ENCODE measurements at regions not wholly inside any gene's neighbourhood (a gene's known extent, or its start where the extent isn't known, plus 50 kb on each side); places are given as distances from the start of the nearest gene placed in this dataset.

DNA sequence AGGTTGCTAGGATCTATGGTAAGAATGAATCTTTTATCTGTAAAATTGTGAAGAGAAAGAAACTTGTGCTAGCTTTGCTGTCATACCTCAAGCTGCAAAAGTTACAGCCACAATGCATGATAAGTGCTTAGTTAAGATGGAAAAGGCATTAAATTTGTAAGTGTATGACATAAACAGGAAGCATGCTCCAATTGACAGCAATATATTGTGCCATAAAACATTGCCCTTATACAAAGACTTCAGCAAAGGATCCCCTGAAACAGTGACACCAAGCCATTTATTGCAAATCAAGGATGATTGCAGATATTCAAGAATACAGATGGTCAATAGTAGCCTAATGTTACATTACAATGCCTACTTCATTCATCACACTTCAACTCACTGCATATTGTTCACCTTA, 283.1 kb downstream of the CPS1 start:
- no peaks in the 10 kb centered on the region for H3K79me2 ChIP-seq (ENCODE audit: insufficient read depth, low read length)
- no peak overlapping the region for H3K4me3 ChIP-seq (ENCODE audit: insufficient read depth, low read length)
- no peak overlapping the region for H2AFZ ChIP-seq (ENCODE audit: low read length)
- no peak for DNase-seq (ENCODE audit: insufficient read length, low spot score, missing footprints)
- H3K9me3 ChIP-seq (ENCODE audit: low read depth, low read length): peaks cover 2% of the 10 kb centered on the region
- TF ChIP-seq, protein P1, sequence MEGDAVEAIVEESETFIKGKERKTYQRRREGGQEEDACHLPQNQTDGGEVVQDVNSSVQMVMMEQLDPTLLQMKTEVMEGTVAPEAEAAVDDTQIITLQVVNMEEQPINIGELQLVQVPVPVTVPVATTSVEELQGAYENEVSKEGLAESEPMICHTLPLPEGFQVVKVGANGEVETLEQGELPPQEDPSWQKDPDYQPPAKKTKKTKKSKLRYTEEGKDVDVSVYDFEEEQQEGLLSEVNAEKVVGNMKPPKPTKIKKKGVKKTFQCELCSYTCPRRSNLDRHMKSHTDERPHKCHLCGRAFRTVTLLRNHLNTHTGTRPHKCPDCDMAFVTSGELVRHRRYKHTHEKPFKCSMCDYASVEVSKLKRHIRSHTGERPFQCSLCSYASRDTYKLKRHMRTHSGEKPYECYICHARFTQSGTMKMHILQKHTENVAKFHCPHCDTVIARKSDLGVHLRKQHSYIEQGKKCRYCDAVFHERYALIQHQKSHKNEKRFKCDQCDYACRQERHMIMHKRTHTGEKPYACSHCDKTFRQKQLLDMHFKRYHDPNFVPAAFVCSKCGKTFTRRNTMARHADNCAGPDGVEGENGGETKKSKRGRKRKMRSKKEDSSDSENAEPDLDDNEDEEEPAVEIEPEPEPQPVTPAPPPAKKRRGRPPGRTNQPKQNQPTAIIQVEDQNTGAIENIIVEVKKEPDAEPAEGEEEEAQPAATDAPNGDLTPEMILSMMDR (IDR thresholded peaks at IDR 0.05; ENCODE audit: extremely low read depth, low read depth, low read length): no peak
- H4K20me1 ChIP-seq (ENCODE audit: insufficient read depth, low read length): no peaks in the 10 kb centered on the region
- H3K4me1 ChIP-seq (ENCODE audit: insufficient read depth, low read length): no peaks in the 10 kb centered on the region
- H3K36me3 ChIP-seq (ENCODE audit: insufficient read depth, low read length): no peaks in the 10 kb centered on the region
- H3K27ac ChIP-seq (ENCODE audit: low read depth, low read length): no peak overlapping the region
- H3K4me2 ChIP-seq (ENCODE audit: insufficient read depth, low read length): no peak overlapping the region
- no peaks in the 10 kb centered on the region for H3K27me3 ChIP-seq (ENCODE audit: insufficient read depth, low read length)

DNA sequence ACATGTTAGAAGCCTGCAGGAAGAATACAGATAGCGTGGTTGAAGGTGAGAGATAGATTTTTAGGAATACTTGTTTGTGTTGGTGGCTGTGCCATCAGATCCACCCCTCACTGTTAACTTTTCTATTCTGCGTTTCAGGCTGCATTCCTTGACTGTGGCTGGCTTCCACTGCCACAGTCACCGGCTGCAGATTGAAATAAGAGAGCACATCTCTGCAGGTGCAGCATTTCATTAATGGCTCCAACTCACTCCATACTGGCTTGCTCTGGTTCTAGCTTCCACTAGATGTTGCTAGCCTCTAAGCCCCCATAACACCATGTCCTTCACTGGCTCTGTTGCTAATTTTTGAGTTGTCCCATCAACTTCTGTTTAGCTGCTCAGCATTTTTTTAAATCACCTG, 286.5 kb downstream of the CPS1 start:
- Histone ChIP-seq H4K20me1 (ENCODE audit: insufficient read depth, low read length) (no peaks in the 10 kb centered on the region), H2AFZ (ENCODE audit: low read length) (no peak overlapping the region), H3K27me3 (ENCODE audit: insufficient read depth, low read length) (no peaks in the 10 kb centered on the region), H3K4me1 (ENCODE audit: insufficient read depth, low read length) (no peaks in the 10 kb centered on the region), H3K4me2 (ENCODE audit: insufficient read depth, low read length) (no peak overlapping the region), H3K36me3 (ENCODE audit: insufficient read depth, low read length) (no peaks in the 10 kb centered on the region), H3K27ac (ENCODE audit: low read depth, low read length) (no peak overlapping the region), H3K79me2 (ENCODE audit: insufficient read depth, low read length) (no peaks in the 10 kb centered on the region), H3K9me3 (ENCODE audit: low read depth, low read length) (peaks cover 2% of the 10 kb centered on the region), H3K4me3 (ENCODE audit: insufficient read depth, low read length) (no peak overlapping the region)
- TF ChIP-seq, protein P1 (IDR thresholded peaks at IDR 0.05; ENCODE audit: extremely low read depth, low read depth, low read length): no peak
- no peak for DNase-seq (ENCODE audit: insufficient read length, low spot score, missing footprints)

DNA sequence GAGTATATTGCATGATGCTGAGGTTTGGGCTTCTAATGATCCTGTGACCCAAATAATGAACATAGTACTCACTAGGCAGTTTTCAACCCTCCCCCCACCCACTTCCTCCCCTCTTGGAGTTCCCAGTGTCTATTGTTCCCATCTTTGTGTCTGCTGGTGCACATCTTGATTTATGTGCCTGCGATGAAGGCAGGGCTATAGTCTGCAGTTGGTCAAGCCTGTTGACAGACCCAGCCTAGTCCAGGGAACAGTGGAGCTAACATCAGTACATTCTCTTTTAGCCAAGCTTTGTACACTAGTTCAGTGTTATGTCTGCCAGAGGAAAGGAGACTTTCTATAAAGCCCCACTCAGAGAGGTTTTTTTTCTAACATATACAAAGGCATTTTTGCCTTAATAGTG, 287.6 kb downstream of the CPS1 start:
- no peak overlapping the region for H3K4me2 ChIP-seq (ENCODE audit: insufficient read depth, low read length)
- H3K79me2 ChIP-seq (ENCODE audit: insufficient read depth, low read length): no peaks in the 10 kb centered on the region
- no peaks in the 10 kb centered on the region for H3K36me3 ChIP-seq (ENCODE audit: insufficient read depth, low read length)
- no peak overlapping the region for H3K27ac ChIP-seq (ENCODE audit: low read depth, low read length)
- TF ChIP-seq, protein P1 (IDR thresholded peaks at IDR 0.05; ENCODE audit: extremely low read depth, low read depth, low read length): no peak
- peaks cover 2% of the 10 kb centered on the region for H3K9me3 ChIP-seq (ENCODE audit: low read depth, low read length)
- H3K27me3 ChIP-seq (ENCODE audit: insufficient read depth, low read length): no peaks in the 10 kb centered on the region
- H3K4me1 ChIP-seq (ENCODE audit: insufficient read depth, low read length): no peaks in the 10 kb centered on the region
- no peak for DNase-seq (ENCODE audit: insufficient read length, low spot score, missing footprints)
- no peak overlapping the region for H2AFZ ChIP-seq (ENCODE audit: low read length)
- H3K4me3 ChIP-seq (ENCODE audit: insufficient read depth, low read length): no peak overlapping the region
- no peaks in the 10 kb centered on the region for H4K20me1 ChIP-seq (ENCODE audit: insufficient read depth, low read length)

DNA sequence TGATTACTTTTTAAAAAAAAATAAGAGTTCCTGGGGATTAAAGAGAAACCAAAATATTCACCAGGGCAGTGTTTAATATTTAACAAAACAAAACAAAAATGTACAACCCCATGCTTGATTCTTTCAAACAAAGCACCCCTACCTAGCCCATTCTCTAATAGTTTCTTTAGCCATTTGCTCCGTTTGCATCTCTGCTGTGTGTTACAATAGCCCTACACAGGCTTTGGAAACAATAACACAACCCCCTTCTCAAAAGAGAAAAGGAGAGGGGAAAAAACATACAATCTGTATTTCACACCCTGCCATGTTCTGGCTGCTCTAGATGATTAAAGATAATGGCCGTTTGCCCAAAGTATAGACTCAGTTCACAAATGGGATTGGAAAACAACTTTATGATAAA, 302.9 kb downstream of the CPS1 start:
- H3K27ac ChIP-seq (ENCODE audit: low read depth, low read length): no peak overlapping the region
- TF ChIP-seq, protein P1 (IDR thresholded peaks at IDR 0.05; ENCODE audit: extremely low read depth, low read depth, low read length): no peak
- no peaks in the 10 kb centered on the region for H4K20me1 ChIP-seq (ENCODE audit: insufficient read depth, low read length)
- no peak overlapping the region for H2AFZ ChIP-seq (ENCODE audit: low read length)
- H3K36me3 ChIP-seq (ENCODE audit: insufficient read depth, low read length): no peaks in the 10 kb centered on the region
- H3K4me3 ChIP-seq (ENCODE audit: insufficient read depth, low read length): no peak overlapping the region
- no peak for DNase-seq (ENCODE audit: insufficient read length, low spot score, missing footprints)
- no peaks in the 10 kb centered on the region for H3K79me2 ChIP-seq (ENCODE audit: insufficient read depth, low read length)
- H3K27me3 ChIP-seq (ENCODE audit: insufficient read depth, low read length): no peaks in the 10 kb centered on the region
- no peaks in the 10 kb centered on the region for H3K4me1 ChIP-seq (ENCODE audit: insufficient read depth, low read length)
- H3K9me3 ChIP-seq (ENCODE audit: low read depth, low read length): no peaks in the 10 kb centered on the region
- no peak overlapping the region for H3K4me2 ChIP-seq (ENCODE audit: insufficient read depth, low read length)

Measured in osteoblast (primary cell).